Fibroblast of lung (primary cell): ENCODE measurements at regions not wholly inside any gene's neighbourhood (a gene's known extent, or its start where the extent isn't known, plus 50 kb on each side); places are given as distances from the start of the nearest gene placed in this dataset.
"Not testable (repeated sequence)": the region's sequence is repeated elsewhere in the genome, so short reads cannot be mapped to it uniquely, and the experiment has no call there.

Source experiments
- EZH2 ChIP-seq: IDR thresholded peaks from 2 replicates; pipeline ENCODE4 v1.5.1; 2012; ENCODE audit warnings: low read length, control low read depth, mild to moderate bottlenecking; ENCODE audit errors: missing control alignments
- TF ChIP-seq, protein P1 (sequence below), 2 donors: IDR thresholded peaks in 1 of 2; conservative IDR thresholded peaks in 1 of 2; 1 replicate in 1 of 2; 2 replicates in 1 of 2; pipeline ENCODE4 v1.5.1; 2011 to 2012; ENCODE audit warnings: low read length in 2 of 2, control low read depth in 1 of 2, inconsistent platforms in 1 of 2, low read depth in 1 of 2, mild to moderate bottlenecking in 1 of 2

DNA sequence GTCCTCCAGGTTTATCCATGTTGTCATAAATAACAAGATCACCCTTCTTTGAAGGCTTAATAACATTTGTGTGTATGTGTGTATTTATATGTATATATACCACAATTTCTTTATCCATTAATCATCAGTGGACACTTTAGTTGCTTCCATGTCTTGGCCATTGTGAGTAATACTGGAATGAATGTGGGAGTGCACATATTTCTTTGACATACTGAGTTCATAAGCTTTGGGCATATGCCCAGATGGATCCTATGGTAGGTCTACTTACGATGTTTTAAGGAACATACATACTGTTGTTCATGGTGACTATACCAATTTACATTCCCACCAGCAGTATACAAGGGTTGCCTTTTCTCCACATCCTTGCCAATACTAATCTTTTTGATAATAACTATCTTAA lies 108.8 kb upstream of the TRIM77 start:
- TF ChIP-seq, protein P1, sequence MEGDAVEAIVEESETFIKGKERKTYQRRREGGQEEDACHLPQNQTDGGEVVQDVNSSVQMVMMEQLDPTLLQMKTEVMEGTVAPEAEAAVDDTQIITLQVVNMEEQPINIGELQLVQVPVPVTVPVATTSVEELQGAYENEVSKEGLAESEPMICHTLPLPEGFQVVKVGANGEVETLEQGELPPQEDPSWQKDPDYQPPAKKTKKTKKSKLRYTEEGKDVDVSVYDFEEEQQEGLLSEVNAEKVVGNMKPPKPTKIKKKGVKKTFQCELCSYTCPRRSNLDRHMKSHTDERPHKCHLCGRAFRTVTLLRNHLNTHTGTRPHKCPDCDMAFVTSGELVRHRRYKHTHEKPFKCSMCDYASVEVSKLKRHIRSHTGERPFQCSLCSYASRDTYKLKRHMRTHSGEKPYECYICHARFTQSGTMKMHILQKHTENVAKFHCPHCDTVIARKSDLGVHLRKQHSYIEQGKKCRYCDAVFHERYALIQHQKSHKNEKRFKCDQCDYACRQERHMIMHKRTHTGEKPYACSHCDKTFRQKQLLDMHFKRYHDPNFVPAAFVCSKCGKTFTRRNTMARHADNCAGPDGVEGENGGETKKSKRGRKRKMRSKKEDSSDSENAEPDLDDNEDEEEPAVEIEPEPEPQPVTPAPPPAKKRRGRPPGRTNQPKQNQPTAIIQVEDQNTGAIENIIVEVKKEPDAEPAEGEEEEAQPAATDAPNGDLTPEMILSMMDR (conservative IDR thresholded peaks at IDR 0.05 in 1 of 2, IDR thresholded peaks at IDR 0.05 in 1 of 2; ENCODE audit: low read depth in 1 of 2, low read length in 2 of 2), result not testable (repeated sequence)
- TF ChIP-seq EZH2, result not testable (repeated sequence)
